Head of caudate nucleus (tissue), 42 donors: ENCODE measurements at regions not wholly inside any gene's neighbourhood (a gene's known extent, or its start where the extent isn't known, plus 50 kb on each side); places are given as distances from the start of the nearest gene placed in this dataset.
"Not testable (repeated sequence)": the region's sequence is repeated elsewhere in the genome, so short reads cannot be mapped to it uniquely, and the experiment has no call there.

Experiments
- DNase-seq, 42 donors: peaks; one replicate each; pipeline versions ENCODE4 v3.0.0 to v3.0.0-alpha.2; 2020 to 2021; ENCODE audit warnings: mixed read lengths in 7 of 42
- intact Hi-C: fragments of 100-400 bp; cut with DNase I; formaldehyde crosslinking; loops from one replicate; pipeline ENCODE4 v1.15.0; 2022

DNA sequence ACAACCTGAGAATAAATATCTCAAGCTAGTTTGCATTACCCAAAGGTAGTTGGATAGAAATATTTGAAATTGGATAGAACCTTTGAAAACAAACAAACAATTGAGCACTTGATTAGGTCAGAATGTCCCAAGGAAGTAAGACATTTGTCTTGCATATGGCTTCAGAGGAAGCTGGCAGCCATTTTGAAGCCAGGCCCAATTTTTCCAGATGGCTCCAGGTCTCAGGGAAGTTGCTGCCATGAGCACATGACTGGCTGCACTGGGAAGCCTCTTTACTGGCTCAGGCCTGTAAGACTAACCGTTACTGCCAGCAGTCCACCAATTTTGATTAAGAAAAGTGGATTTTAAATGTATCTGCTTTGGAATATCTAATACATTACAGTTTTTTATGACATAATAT, 448.9 kb upstream of the DPH6 start:
- intact Hi-C loops, result no loop called here
- no peak for DNase-seq

DNA sequence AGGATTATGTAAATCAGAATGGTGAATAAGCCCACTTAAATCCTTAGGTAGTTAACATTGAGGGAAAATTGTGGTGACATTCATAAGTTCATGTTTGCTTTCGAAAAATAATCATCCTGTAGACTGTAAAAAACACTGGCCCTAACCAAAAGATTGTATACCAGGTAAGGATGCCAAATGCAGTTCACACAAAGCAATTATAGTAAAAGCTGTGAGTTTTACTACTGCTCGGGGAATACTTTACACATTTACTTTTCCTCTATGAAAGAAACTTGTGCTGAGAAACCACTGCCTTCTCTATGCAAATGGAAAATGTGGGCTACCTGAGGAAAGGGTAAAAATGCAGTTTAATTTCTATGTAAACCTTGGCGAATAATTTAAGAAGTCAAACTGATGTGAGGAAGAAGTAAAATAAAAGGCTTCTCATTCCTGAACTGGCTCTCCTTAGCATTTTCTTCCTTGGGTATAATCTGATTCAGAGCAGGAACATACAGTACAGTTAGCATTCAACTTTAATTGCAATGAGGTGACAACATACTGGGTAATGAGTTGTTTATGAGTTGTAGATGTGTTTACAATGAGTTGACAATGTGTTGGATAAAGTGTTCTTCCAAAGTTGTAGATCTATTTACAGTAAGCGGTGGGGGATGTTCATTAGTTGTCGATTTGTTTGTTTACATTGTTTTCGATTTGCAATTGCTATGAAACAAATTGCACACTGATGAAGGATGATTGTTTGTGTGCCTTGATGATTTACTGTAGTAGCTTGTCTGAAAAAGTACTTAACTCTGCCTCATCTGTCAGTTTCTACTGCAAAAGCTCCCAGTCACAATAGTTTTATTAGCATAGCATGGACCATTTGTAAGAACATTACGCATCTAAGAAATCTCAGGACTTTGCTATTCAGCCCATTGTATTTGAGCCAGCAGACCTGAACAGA, 453.0 kb upstream of the DPH6 start:
- no peak for DNase-seq

DNA sequence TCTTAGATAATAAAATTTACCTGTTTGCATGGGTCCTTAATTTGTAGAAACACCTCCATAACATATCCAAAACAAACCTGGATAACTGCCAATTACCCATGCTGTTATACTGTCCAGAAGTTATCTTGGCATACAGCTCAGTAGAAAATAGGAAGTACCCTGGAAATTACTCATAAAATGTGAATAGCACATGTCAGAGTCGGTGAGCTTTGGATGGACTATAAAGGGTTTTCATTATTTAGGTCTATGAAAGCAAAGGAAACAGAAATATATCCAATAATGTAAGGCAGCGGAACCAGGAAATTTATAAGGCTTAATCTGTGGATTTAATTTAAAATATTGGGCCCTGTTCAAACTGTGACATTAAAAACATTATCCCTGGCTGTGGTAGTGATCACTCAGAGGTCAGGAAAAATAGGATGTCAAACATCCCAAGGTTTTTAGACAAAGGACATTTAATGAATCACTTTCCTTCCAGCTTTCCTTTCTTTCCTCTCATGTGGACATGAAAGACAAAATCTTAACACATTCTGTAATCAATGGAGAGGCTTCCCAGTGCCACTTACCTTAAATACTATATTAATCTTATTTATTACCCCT, 459.0 kb upstream of the DPH6 start:
- no peak for DNase-seq
- intact Hi-C loops, result no loop called here

More for the DNA sequence above, 453.0 kb upstream of the DPH6 start:
- intact Hi-C loops, result no loop called here

DNA sequence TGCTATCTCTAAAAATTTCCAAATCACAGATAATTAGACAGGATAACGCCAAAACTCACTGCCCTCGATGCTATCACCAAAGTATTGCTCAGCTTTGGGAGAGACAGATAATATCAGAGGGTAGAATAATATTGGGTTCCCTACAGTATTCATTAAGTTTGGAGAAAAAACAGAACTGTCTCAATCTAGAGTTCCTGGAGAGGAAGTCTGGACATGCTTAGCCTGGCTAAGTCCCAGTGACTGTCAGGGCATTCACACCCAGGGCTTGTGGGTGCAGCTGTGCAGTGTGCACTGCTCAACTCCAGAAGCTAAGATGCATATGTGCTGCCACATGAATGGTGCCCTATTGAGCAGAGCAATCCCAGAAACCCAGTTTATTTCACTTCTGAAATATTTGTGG, 459.6 kb upstream of the DPH6 start:
- DNase-seq, result no peak
- intact Hi-C loops, result no loop called here

DNA sequence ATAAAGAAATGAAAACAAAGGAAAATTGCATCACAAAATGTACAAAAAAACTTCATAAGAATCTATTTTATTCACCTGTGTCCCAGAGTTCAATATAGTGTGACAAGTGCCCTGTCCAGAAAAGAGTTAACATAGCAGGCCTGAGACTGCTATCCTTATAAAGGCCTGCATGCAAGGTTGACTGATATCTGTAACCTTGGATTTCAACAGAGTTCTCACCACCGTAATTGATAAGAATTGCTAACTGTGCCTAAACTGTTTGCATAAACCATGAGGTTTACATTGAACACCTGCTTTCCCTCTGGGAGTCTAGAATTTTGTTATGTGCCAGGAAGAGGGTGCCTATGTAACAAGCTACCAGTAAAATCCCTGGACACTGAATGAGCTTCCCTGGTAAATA, 461.7 kb upstream of the DPH6 start:
- intact Hi-C loops, result no loop called here
- DNase-seq, result no peak

DNA sequence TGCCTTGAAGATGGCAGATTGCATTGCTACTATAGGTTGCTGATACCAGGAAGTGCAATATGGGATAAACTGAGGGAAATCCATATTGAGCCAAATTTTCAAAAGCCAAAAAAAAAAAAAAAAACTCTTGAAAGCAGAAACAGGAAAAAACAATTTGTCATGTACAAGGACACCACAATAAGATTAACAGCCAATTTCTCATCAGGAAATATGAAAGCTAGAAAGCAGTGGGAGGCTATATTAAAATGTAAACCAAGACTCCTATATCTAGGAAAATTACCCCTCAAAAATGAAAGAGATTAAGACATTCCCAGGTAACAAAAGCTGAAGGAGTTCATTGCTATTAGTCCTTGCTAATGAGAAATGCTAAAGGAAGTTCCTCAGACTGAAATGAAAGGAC, 462.8 kb upstream of the DPH6 start:
- no peak for DNase-seq
- intact Hi-C loops, result no loop called here

DNA sequence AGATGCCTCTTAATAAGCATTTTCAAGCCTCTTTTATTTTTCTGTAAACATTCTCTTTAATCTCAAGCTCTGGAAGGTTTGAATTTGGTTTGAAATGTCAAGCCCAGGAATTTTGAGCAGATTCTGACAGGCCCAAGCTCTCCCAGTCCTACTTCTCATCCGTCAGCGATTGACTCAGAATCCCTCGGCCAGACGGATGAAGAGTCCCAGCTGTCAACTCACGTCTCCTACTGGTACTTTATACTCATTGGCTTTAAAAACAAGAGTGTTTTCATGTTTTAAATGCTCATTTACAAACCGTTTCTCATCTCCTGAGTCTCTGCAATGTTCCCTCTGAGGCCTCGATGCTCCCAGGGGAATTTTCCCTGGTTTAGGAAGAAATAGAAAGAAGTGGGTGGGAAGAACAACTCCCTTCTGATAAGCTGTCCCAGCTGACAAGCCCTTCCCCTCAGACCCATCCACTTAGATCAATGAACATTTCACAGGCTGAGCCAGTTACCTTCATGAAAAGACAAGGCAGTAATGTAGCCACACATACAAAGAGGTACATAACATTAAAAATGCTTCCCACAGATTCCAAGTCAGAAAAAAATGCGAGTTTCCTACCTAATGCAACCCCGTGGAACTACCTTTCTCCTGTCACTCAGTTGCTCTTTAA, 478.2 kb upstream of the DPH6 start:
- DNase-seq, result peak in 25 of 42 donors; percentile 5 to 55 (median 24)
- intact Hi-C loops, result no loop called here

DNA sequence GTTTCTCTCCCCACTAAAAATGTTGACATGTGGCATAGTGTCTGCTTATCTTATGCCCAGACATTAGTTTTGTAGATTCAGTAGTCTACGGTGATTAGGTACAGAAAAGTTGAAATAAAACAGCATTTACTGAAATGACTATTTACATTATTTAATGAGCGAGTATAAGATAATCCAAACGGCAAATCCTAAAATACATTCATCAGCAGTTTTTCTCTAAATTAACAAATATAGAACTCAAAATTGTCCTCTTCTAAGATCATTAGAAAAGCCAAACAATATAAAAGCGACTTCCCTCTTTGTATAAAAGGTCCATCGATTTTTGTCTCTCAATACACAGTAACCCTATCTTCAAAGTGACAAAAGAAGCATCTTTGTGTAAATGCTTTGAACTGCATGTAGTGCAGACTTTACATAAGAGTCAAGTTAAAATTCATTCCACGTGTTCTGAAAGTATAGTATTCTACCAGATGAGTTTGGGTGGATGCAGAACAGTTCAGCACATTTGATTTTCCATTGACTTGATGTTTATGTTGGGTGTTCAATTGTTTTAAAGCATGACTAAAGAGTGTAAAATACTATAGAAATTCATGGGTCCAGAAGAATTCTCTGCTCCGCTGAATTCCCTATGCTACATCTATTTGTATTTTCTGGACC, 480.8 kb upstream of the DPH6 start:
- no peak for DNase-seq
- intact Hi-C loops, result no loop called here

DNA sequence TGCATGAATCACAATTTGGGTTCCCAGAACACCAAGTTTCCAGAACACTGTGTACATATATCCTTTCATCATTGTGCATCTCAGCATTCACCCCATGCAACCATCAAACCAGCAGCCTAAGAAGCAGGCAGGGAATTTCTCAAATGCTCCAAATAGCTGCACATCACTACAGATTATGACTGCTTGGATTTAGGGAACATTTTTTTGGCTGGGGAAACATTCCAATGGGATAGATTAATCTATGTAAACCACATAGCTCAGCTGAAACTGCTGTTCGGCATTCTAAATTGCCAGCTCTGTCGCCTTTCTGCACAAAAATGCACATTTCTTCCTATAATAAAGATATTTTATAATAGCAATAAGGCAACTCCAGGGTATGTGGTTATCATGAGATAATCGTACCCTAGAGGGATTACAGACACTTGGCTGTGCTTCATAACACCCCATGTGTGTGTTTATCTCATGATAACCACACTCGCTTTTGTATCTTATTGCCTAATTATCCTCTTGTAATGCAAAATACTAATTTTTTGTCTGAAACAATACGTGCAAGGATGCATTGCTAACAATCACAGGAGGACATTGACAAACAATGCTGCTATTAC, 483.7 kb upstream of the DPH6 start:
- DNase-seq, result no peak
- intact Hi-C loops, result no loop called here

DNA sequence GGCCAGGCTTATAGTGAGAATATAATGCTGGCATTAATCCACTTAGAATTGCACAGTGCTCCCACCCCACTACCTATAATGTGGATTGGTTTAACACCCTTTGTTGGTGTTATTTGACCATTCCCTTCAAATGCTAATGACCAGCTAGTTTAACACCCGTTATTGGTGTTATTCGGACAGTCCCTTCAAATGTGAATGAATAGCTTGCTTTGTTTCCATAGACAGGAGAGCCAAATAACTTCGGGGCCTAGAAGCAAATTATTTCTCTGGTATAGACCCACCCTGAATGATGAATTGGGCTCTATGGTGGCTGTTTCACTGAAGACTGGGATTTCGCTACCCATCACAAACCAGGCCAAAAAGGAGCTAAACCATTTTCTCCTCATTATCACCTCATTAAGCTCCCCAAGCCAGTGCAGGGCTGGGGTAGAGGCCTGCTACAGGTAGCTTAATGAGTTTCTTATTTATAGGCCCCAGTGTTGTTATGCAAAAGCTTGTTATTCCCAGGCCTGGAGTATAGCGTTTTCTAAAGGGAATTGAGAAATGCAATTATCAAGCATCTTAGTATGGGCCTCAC, 494.1 kb upstream of the DPH6 start:
- intact Hi-C loops, result no loop called here
- no peak for DNase-seq

DNA sequence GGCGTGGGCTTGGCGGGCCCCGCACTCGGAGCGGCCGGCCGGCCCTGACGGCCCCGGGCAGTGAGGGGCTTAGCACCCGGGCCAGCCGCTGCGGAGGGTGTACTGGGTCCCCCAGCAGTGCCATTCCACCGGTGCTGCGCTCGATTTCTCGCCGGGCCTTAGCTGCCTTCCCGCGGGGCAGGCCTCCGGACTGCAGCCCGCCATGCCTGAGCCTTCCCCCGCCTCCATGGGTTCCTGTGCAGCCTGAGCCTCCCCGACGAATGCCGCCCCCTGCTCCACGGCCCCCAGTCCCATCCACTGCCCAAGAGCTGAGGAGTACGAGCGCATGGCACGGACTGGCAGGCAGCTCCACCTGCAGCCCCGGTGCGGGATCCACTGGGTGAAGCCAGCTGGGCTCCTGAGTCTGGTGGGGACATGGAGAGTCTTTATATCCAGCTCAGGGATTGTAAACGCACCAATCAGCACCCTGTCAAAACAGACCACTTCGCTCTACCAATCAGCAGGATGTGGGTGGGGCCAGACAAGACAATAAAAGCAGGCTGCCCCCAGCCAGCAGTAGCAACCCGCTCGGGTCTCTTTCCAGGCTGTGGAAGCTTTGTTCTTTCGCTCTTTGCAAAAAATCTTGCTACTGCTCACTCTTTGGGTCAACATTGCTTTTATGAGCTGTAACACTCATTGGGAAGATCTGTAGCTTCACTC, 501.2 kb upstream of the DPH6 start:
- intact Hi-C loops, DNase-seq: not testable (repeated sequence)

DNA sequence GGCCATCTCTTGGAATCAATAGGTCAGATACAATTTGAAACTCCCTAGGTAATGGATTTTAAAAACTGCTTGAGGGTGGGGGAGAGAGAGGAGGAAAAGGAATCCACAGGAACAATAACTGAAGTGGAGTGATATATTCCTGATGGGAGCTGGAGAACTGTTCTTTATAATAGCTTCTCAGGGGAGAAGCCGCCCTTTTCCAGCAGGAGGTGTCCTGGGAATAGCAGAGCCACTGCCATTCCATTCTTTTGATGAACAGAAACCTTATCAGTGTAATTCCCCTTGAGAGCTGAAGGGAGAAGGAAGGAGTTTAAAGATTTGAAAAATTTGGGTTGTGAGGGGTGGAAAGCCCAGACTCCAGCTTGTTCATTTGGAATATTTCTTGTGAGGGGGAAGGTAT, 504.9 kb upstream of the DPH6 start:
- DNase-seq, result peak in 3 of 42 donors; percentile 3 to 5 (median 4)
- intact Hi-C loops, result no loop called here

DNA sequence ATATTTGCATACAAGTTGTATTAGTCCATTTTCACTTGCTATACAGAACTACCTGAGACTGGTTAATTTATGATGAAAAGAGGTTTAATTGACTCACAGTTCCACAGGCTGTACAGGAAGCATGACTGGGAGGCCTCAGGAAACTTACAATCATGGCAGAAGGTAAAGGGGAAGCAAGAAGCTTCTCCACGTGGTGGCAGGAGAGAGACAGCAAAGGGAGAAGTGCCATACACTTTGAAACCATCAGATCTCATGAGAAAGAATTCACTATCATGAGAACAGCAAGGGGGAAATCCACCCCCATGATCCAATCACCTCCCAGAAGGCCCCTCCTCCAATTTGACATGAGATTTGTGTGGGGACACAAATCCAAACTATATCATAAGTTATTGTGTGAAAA, 506.7 kb upstream of the DPH6 start:
- intact Hi-C loops, result not testable (repeated sequence)
- peak in 1 of 42 donors; percentile 13 for DNase-seq

DNA sequence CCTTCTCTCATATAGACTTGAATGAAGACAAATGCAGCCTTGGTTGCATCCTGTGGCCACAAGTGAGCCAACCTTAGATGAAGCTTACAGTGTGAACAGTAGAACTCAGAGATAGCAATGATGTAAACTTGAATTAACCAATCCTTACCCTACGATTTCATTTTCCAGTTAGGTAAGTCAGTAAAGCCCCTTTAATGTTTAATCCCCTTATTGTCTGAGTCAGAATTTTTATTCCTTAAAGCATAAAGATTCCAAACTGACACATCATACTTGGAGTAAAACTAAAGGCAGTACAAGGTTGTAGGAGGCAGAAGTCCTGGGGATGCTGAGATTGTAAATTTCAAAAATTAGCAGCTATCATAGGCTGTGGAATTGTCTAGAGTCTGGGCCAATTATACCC, 507.8 kb upstream of the DPH6 start:
- intact Hi-C loops, result no loop called here
- DNase-seq, result no peak

DNA sequence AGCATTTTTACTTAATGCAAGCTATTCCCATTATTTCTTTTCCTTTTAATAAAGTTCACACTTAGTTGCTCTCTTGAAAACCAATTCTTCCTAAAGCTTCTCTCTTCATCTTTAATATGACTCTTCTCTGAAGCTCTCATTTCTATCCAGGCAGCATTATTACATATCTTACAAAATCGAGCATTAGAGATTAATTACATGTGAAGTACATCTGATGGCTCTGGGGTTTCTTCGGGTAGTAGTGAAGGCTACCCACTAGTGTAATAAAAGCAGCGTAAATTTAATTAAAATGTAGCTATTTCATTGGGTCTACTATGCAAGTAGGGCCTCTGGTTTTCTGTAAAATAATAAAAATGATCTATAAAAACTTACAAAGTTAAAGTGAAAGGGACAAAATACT, 513.6 kb upstream of the DPH6 start:
- intact Hi-C loops, result no loop called here

DNA sequence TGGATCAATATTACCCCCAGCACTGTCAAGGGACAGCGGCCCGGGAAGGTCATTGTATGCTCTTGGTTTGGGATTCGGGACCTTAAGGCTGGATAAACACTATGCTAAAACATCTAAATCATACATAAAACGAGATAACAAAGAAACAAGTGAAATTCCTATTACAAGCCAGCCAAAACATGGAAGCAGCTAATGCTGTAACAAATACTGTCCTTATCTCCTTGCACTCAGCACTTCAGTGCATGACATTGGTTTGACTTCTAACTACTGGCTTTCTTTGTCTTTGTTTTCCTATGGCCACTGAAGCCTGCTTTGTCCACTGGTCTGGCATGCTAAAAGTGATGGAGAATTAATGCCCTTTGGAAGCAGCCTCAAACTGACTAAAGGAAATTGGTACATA, 516.4 kb upstream of the DPH6 start:
- no peak for DNase-seq
- intact Hi-C loops, result no loop called here

More for the DNA sequence above, 513.6 kb upstream of the DPH6 start:
- no peak for DNase-seq

DNA sequence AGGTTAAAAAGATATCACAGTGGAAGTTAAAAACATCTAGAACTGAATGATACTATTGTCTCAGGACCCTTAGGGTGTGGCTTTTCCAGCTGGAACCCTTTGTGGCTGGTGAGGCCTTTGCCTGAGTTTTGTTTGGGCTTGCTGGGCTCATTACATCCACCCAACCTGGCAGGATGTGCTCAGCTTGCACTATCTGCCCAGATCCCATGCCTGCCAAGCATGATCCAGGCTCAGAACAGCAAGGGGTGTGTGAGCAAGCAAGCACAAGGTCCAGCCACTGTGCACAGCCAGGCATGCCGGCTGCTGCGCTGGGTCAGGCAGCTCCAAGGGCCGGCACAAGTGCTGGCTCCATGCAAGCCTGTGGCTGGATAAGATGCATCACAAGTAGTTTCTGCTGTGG, 512.7 kb upstream of the CDIN1 start:
- intact Hi-C loops, result no loop called here

DNA sequence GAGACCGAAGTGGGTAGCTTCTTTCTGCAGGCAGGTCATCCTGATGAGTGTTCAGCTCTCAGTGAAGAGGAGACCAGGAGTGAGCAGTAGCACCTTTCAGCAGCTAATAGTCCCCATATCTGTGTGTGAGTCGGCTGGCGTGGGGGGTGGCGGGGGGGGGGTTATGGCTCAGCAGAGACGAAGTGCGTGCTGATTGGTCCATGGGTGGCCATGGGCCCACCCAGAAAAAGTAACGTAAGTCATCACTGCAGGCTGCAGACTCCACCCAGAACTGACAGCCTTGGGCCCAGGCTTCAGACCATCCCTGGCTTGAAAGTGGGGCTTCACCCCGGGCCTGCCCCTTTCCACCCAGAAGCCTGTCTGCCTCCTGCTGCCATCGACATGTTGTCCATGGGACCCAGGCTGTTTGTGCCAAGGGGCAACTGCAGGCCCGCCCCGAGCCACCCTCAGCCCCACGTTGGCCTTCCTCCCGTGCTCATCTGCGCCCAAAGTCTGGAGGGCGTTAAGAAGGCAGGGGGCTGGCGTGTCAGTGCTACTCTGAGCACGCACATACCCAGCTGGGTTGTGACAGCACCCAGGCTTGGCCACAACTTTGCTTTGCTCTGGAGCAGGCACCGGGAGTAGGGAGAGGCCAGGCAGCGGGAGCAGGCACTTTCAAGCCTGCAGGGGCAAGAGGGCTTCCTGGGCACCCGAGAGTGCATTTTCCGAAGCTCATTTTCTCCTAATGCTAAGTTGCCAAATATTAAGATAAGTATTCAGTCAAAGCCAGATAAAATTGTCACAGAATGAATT, 511.7 kb upstream of the CDIN1 start:
- intact Hi-C loops, result no loop called here
- DNase-seq, result no peak

More for the DNA sequence above, 512.7 kb upstream of the CDIN1 start:
- no peak for DNase-seq
